Psoas muscle (tissue), 7 donors: ENCODE measurements at regions not wholly inside any gene's neighbourhood (a gene's known extent, or its start where the extent isn't known, plus 50 kb on each side); places are given as distances from the start of the nearest gene placed in this dataset.

Source experiments
- ATAC-seq, 4 donors: fragments of 200-7000 bp; cut with Tn5 transposase; one replicate each; pipeline ENCODE4 v1.9.1; 2020; ENCODE audit warnings: moderate library complexity in 3 of 4, mild to moderate bottlenecking in 2 of 4
- DNase-seq, 2 donors: peaks; one replicate each; pipeline ENCODE4 v3.0.0-alpha.2; 2020
- H3K27ac ChIP-seq: fragments of 200-600 bp; one replicate; pipeline ENCODE4 v1.8.0; 2022
- H3K27me3 ChIP-seq, 3 donors: fragments of 200-600 bp in 1 of 3; one replicate each; pipeline versions ENCODE4 v1.6.1 to v1.8.0; 2013 to 2022; ENCODE audit warnings: low read length in 2 of 3, mild to moderate bottlenecking in 2 of 3, moderate library complexity in 1 of 3; ENCODE audit not compliant: insufficient read depth in 3 of 3
- H3K36me3 ChIP-seq, 2 donors: fragments of 200-600 bp in 1 of 2; one replicate each; pipeline versions ENCODE4 v1.6.1 to v1.8.0; 2013 to 2022; ENCODE audit warnings: low read depth in 1 of 2, mild to moderate bottlenecking in 1 of 2, moderate library complexity in 1 of 2; ENCODE audit not compliant: insufficient read depth in 1 of 2
- H3K4me1 ChIP-seq: fragments of 200-600 bp; one replicate; pipeline ENCODE4 v1.8.0; 2022
- H3K4me3 ChIP-seq: fragments of 200-600 bp; one replicate; pipeline ENCODE4 v1.8.0; 2022; ENCODE audit warnings: mild to moderate bottlenecking
- H3K9me3 ChIP-seq: fragments of 200-600 bp; one replicate; pipeline ENCODE4 v1.8.0; 2022
- WGBS, 3 donors: extraction: QIAGEN DNeasy Blood & Tissue Kit; methylation state at CpG; one replicate each; pipeline versions ENCODE4 v1.1.6 to v1.1.7; 2013; 5-methylcytosine and 5-hydroxymethylcytosine counted together
- intact Hi-C, 2 donors: fragments of 100-400 bp; cut with DNase I; formaldehyde crosslinking; loops; one replicate each; pipeline versions ENCODE4 v1.11.0 to v1.14.2; 2022
- TF ChIP-seq, protein P1 (sequence below): fragments of 200-600 bp; IDR thresholded peaks from one replicate; pipeline ENCODE4 v1.8.0; 2022; ENCODE audit warnings: antibody characterized with exemption
- donor health status: healthy with polysubstance abuse.
- donor health status: DM: no; HTN: no; CAD: no; lungs with moderate emphysema.
- donor health status: Bipolar disorder and iron deficiency.
- donor health status: healthy.
- donor health status: DM: yes; HTN: yes; CAD: no.
- donor health status: DM: no; HTN: no; CAD: no.
- donor health status: DM: yes; HTN: yes; CAD: no.

DNA sequence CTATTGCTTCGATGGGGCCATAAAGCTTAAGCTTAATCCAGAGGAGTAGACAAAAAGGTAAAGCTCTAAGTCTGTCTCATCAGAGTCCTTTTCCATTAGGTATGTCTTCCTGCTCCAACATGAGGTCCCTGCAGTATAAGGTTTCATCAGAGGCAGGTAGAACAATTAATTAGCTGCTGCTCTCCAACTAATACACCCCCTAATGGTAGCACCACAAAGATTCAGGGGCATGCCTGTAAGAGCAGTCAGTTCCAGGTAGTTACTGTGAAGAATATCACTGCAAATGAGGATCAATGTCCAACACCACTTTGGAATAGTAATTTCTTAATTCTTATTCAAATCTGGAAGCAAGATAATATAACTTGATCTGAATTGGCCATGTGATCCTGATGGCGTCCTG lies 160.3 kb upstream of the ESRRG start:
- Histone ChIP-seq H3K36me3 (no peaks in the 10 kb centered on the region), H3K4me3 (no peak overlapping the region), H3K9me3 (no peaks in the 10 kb centered on the region), H3K27ac (no peak overlapping the region), H3K27me3 (no peaks in the 10 kb centered on the region), H3K4me1 (peaks cover 4% of the 10 kb centered on the region)
- TF ChIP-seq, protein P1, sequence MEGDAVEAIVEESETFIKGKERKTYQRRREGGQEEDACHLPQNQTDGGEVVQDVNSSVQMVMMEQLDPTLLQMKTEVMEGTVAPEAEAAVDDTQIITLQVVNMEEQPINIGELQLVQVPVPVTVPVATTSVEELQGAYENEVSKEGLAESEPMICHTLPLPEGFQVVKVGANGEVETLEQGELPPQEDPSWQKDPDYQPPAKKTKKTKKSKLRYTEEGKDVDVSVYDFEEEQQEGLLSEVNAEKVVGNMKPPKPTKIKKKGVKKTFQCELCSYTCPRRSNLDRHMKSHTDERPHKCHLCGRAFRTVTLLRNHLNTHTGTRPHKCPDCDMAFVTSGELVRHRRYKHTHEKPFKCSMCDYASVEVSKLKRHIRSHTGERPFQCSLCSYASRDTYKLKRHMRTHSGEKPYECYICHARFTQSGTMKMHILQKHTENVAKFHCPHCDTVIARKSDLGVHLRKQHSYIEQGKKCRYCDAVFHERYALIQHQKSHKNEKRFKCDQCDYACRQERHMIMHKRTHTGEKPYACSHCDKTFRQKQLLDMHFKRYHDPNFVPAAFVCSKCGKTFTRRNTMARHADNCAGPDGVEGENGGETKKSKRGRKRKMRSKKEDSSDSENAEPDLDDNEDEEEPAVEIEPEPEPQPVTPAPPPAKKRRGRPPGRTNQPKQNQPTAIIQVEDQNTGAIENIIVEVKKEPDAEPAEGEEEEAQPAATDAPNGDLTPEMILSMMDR = no peak
- 89 to 100% (median 92%) methylated on average over 2 of the region's 2 CpGs for WGBS, 3 donors
- no peak for ATAC-seq
- intact Hi-C loops = no loop called here
- DNase-seq = no peak

DNA sequence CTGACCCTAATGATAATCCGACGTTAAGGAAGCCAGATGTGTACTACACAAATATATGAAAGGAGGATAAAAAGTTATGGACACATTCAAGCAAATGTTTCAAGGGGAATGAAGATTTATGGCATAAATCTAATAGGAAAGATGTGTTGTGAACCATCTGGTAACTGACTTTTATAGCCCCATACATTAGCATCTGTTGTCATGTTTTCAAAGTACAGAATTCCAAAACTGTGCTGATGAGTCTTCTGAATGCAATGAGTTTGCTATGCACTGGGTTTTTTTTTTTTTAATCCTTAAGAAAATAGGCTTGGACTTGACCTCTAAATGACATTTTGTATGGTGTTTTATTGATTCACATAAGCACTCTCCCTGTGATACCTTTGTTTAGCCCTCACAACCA lies 158.5 kb upstream of the ESRRG start:
- Histone ChIP-seq H3K4me3 (no peak overlapping the region), H3K4me1 (no peaks in the 10 kb centered on the region), H3K36me3 (no peaks in the 10 kb centered on the region), H3K27ac (no peak overlapping the region), H3K9me3 (no peaks in the 10 kb centered on the region), H3K27me3 (no peaks in the 10 kb centered on the region)
- intact Hi-C loops = no loop called here
- DNase-seq (no peak), ATAC-seq (no peak)
- TF ChIP-seq, protein P1 = no peak
- 87 to 93% (median 87%) methylated on average over 2 of the region's 2 CpGs for WGBS, 3 donors

DNA sequence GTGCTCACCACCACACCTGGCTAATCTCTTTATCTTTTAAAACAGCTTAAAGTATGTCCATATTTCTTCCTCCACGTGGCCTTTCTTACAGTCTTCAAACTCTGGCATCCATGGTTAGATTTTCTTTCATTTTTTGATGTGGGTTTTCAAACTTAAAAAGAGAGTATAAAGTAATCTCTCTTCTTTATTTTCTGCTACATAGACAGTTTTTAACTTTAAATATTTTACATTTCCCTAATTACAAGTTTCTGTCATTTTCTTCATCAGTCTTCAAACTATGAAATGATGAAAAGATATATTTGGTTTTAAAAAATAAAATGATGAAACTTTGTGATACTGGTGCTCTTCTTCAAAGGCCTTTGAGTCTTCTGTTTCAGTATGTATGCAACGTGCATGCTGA lies 143.5 kb upstream of the ESRRG start:
- Histone ChIP-seq H3K27ac (no peak overlapping the region), H3K4me3 (no peak overlapping the region), H3K9me3 (no peaks in the 10 kb centered on the region), H3K36me3 (no peaks in the 10 kb centered on the region), H3K4me1 (no peaks in the 10 kb centered on the region), H3K27me3 (no peaks in the 10 kb centered on the region)
- TF ChIP-seq, protein P1 = no peak
- no peak for ATAC-seq
- intact Hi-C loops = no loop called here
- WGBS, 3 donors = 52 to 60% (median 58%) methylated on average over 2 of the region's 2 CpGs
- no peak for DNase-seq

DNA sequence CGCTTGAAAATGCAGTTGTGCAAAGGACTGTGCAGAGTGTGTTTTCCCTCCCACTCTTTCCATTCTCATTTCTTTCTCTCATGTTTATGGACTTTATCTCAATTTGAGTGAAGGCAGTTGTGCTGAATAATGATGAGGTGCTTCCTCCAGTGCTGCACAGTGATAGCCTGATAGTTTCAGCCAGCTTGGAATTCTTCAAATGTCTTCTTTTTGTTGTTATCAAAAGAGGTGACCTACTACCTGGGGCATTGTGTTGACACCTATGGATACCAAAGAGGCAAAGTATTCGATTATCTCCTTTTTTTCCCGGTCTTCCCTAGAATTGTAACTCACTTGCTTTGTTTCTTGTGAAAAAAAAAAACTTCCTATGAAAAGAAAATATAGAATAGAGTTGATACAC lies 132.6 kb upstream of the ESRRG start:
- DNase-seq (no peak), ATAC-seq (no peak)
- Histone ChIP-seq H3K4me1 (no peaks in the 10 kb centered on the region), H3K4me3 (no peak overlapping the region), H3K27ac (no peak overlapping the region), H3K27me3 (no peaks in the 10 kb centered on the region), H3K36me3 (no peaks in the 10 kb centered on the region), H3K9me3 (no peaks in the 10 kb centered on the region)
- TF ChIP-seq, protein P1 = no peak
- intact Hi-C loops = no loop called here
- WGBS, 3 donors = 88 to 91% (median 91%) methylated on average over 3 of the region's 3 CpGs

DNA sequence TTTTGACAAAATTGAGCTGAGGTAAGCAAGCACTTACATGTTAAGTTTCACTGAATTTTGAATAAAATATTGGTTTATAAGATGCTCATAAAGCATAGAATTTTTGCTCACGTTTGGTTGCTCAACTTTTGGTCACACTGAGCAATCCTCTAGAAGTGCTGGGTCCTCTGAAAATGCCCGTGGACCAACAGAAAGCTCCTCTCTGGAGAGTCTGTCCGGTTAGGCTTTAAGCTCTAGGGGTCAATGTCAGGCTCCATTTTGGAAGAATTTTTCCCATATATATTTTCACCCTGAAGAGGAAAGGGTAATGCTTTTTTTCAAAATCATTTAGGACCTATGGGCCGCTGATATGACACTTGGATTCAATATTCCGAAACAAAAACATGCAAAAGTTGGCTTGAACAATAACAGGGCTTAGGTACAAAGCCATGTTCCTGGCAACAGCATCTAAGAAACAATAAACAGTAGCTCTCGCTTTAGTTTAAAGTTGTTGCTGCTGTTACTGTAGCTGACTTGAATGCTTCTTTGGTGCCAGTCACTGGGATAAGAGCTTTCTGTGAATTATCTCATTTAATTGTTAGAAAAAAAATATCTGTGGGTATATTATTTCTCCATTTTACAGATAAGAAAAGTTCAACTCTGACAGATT lies 131.7 kb upstream of the ESRRG start:
- Histone ChIP-seq H3K36me3 (no peaks in the 10 kb centered on the region), H3K27me3 (no peaks in the 10 kb centered on the region), H3K9me3 (no peaks in the 10 kb centered on the region), H3K27ac (no peak overlapping the region), H3K4me3 (no peak overlapping the region), H3K4me1 (no peaks in the 10 kb centered on the region)
- ATAC-seq (no peak), DNase-seq (no peak)
- WGBS, 3 donors = 31 to 39% (median 35%) methylated on average over 6 of the region's 6 CpGs
- TF ChIP-seq, protein P1 = no peak
- intact Hi-C loops = no loop called here
